HG03442 (cell line): ENCODE measurements at regions not wholly inside any gene's neighbourhood (a gene's known extent, or its start where the extent isn't known, plus 50 kb on each side); places are given as distances from the start of the nearest gene placed in this dataset.
"Not testable (repeated sequence)": the region's sequence is repeated elsewhere in the genome, so short reads cannot be mapped to it uniquely, and the experiment has no call there.

Source experiments
- ATAC-seq: cut with Tn5 transposase; IDR thresholded peaks from one replicate; pipeline ENCODE4 v1.9.1; 2021; ENCODE audit warnings: mild to moderate bottlenecking, moderate library complexity; ENCODE audit not compliant: unreplicated experiment

DNA sequence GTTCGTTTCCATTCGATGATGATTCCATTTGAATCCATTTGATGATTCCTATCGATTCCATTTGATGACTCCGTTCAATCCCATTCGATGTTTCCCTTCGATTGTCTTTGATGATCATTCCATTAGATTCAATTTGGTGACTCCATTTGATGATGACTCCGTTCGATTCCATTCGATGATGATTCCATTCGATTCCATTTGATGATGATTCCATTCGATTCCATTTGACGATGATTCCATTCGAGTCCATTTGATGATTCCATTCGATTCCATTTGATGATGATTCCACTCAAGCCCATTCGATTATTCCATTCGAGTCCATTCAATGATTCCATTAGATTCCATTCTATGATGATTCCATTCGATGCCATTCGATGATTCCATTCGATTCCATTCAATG lies 2730.6 kb downstream of the RPIA start:
- ATAC-seq = not testable (repeated sequence)

DNA sequence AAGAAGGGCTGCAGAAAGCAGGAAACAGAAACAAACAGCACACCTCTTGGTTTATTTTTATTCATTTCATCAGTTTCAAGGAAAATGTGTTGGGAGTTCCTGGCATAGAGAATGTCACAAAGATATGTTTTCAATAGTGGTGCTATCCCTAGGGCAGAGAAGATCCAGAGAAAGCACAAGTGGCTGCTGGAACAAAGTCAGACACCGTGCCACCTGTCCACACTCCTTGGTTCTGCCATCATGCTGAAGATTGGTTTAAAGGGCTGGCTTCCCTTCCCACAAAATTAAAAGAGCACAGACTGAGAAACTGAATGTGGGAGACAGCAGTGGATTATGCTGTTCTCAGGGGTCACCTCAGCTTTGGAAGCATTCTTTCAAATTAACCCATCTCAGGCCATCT lies 2735.7 kb downstream of the RPIA start:
- ATAC-seq = not testable (repeated sequence)

DNA sequence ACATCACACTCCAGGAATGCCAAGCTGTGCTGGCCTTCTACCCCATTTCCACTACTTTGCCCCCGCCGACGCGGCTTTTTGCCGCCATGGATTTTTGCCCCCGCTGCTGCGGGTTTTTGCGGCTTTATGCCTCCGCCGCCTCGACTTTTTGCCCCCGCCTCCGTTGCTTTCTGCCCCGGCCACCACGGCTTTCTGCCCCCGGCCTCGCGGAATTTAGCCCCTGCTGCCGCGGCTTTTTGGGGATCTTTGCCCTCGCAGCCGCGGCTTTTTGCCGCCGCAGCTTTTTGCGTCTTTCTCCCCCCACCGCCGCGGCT lies 2750.4 kb downstream of the RPIA start:
- not testable (repeated sequence) for ATAC-seq

DNA sequence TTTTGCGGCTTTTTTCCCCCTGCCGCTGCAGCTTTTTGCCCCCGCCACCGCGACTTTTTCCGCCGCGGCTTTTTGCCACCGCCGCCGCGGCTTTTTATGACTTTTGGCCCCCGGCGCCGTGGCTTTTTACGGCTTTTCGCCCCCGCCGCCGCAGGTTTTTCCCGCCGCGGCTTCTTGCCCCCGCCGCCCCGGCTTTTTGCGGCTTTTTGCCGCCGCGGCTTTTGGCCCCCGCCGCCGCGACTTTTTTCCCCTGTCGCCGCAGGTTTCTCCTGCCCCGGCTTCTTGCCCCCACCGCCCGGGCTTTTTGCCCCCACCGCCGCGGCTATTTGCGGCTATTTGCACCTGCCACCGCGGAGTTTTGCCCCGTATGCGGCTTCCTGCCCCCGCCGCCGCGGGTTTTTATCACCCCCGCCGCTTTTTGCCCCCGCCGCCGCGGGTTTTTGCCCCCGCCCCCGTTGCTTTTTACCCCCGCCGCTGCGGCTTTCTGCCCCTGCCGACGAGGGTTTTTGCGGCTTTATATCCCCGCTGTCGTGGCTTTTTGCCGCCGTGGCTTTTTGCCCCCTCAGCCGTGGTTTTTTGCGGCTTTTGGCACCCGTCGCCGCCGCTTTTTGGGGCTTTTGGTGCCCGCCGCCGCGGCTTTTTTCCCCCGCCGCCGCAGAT lies 2750.9 kb downstream of the RPIA start:
- no peak for ATAC-seq

DNA sequence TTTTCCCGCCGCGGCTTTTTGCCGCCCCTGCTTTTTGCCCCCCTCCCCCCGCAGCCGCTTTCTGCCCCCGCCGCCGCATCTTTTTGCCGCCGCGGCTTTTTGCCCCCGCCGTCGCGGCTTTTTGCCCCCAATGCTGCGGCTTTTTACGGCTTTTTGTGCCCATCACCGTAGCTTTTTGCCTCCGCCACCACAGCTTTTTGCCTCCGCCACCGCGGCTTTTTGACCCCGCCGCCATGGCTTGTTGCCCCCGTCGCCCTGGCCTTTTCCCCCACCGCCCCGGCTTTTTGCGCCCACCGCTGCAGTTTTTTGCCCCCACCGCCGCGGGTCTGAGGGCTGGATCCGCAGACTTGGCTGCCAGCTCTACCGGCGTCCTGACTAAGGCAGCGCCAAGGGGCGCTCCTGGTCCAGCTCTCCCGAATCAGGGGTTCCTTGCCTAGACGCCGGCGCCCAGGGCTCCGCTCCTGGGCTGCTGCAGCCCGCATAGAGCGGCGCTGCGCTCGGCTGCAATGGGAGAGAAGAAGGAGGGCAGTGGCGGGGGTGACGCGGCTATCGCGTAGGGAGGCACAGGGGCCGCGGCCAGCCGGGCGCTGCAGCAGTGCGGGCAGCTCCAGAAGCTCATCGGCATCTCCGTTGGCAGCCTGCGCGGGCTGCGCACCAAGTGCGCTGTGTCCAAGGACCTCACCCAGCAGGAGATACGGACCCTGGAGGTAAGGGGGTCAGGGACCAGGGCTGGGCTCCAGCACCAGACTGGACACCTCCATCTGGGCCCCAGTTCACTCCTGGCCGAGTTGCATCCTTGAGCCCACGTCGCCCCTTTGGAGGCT lies 2751.6 kb downstream of the RPIA start:
- ATAC-seq = not testable (repeated sequence)

DNA sequence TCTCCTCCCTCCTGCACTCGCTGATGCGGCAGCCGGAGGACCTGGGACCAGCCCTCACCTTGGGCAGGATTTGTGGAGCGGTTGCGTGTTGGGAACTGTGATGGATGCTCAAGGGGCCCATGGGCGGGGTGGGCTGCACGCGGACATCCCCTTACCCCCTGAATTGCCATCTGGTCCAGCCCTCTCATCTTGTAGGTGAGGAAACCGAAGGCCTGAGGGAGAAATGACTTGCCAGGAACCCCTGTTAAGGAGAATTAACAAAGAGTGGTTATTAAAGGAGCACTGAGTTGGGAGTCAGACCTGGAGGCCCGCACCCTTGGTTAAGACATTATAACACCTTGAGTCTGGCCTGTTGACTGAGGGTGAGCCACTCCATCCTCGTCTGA lies 2752.2 kb downstream of the RPIA start:
- not testable (repeated sequence) for ATAC-seq

DNA sequence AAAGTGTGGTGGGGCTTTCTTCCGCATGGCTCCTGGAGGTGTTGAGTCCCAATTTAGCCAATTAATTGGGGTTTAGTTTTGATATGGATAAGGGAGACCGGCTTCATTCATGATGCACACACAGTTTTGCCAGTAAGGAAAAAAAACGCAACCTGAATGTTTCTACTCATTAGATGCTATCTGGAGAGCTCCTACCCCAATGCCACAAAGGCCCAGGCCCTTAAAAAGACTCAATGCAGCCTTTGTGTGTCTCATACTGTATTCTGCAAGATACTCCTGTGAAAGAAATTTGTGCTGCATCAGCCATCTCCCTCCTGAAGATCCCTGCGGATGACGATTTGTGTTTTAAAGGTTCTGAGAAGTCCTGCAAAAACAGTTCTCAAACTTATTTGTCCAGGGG lies 2754.2 kb downstream of the RPIA start:
- not testable (repeated sequence) for ATAC-seq

DNA sequence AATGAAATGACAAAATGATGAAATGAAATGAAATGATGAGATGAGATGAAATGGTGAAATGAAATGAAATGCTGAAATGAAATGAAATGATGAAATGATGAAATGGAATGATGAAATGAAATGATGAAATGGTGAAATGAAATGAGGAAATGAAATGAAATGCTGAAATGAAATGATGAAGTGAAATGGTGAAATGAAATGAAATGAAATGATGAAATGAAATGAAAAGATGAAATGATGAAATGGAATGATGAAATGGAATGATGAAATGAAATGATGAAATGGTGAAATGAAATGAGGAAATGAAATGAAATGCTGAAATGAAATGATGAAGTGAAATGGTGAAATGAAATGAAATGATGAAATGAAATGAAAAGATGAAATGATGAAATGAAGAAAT lies 2755.0 kb downstream of the RPIA start:
- not testable (repeated sequence) for ATAC-seq

DNA sequence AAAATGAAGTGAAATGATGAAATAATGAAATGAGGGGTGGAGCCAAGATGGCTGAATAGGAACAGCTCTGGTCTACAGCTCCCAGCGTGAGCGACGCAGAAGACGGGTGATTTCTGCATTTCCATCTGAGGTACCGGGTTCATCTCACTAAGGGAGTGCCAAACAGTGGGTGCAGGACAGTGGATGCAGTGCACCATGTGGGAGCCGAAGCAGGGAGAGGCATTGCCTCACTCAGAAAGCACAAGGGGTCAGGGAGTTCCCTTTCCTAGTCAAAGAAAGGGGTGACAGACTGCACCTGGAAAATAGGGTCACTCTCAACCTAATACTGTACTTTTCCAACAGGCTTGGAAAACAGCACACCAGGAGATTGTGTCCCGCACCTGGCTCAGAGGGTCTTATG lies 2755.4 kb downstream of the RPIA start:
- not testable (repeated sequence) for ATAC-seq

DNA sequence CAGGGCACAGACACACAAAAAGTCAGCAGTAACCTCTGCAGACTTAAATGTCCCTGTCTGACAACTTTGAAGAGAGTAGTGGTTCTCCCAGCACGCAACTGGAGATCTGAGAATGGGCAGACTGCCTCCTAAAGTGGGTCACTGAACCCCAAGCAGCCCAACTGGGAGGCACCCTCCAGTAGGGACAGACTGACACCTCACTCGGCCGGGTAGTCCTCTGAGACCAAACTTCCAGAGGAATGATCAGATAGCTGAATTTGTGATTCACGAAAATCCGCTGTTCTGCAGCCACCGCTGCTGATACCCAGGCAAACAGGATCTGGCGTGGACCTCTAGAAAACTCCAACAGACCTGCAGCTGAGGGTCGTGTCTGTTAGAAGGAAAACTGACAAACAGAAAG lies 2756.0 kb downstream of the RPIA start:
- not testable (repeated sequence) for ATAC-seq

DNA sequence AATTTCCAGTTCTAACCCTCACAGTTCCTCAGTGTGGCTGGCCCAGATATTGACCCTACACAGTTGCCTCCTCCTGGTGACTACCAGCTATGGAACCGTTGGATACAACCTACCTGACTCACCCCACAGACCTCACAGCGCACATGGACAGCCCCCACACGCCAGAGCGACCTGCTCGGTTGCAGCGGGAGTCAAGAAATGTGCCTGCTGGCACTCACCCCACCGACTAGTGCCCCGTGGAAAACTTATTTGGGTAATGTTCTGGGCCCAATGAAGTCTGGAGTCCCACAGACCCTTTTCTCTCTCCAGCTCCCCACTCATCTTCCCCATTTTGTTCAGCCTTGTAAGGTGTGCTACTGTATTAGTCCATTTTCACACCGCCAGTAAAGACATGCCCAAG lies 2770.8 kb downstream of the RPIA start:
- ATAC-seq = not testable (repeated sequence)

DNA sequence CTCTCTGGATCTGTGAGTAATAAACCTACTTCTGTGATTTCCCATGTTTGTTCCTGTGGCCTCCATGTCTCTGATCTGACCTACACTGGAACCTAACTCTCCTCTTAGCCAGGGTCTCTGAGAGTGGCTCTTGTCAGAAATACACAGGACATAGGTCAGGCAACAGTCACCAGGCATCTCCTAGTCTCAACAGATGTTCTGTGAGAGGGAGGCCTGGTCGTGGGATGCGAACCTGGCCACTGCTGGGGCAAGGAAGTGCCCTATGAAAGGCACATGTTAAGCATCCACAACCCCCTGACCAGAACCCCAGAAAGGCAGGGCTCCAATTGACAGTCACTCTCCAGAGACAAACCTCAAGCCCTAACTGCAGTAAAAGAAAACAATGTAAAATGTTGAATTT lies 2771.5 kb downstream of the RPIA start:
- ATAC-seq = not testable (repeated sequence)

DNA sequence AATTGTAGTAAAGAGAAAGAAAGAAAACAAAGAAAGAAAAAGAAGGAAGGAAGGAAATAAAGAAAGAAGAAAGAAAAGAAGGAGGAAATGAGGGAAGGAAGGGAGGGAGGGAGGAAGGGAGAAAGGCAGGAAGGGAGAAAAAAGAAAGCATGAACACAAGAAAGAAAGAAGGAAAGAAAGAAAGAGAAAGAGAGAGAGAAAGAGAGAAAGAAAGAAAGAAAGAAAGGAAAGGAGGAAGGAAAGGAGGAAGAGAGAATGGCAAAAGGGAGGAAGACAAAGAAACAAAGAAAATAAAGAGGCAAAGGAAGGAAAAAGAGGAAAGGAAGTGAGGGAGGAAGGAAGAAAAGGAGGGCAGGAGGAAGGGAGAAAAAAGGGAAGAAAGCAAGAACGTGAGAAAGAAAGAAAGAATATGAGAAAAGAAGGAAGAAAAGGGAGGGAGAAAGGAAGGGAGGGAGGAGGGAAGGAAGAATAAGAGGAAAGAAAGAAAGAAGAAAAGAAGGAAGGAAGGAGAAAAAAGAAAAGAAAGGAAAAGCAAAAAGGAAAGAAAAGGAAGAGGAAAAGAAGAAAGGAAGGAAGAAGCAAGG lies 2775.4 kb downstream of the RPIA start:
- ATAC-seq = not testable (repeated sequence)

DNA sequence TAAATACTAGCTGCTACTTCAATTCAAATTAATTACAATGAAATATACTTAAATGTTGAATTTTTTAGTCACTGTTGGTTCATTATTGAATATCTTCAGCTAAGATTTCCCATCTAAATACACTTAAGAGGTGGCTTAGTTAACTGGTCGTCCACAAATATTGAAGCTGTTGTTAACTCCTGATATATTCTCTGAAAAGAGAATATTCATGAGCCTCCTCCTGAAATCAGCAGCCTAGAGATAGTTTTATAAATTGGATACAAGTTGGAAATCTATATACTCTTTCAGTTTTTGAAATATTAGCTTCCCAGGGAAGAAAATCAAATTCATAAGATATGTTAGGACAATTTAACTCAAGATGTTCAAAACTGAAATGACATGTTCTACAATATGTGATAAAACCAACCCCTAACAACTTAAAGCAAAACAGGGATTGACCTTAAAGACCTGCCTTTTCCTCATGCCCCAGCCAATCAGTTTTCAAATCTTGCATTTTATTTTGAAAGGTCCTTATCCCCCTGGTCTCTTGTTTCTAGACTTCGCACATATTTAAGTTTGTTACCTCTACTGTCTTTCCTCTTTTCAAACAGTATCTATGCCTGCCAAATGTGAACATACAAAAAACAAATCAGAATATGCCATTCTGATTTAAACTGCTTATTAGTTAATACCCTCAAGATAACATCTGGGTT lies 2784.9 kb downstream of the RPIA start:
- not testable (repeated sequence) for ATAC-seq

DNA sequence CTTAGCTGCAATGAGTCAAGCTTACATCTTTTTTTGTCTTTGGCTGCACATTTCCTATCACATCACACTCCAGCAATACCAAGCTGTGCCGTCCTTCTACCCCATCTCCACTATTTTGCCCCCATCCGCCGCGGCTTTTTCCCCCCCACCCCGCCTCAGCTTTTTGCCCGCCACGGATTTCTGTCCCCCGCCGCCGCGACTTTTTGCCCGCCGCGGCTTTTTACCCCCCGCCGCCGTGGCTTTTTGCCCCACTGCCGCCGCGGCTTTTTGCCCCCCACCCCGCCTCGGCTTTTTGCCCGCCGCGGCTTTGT lies 2785.4 kb downstream of the RPIA start:
- not testable (repeated sequence) for ATAC-seq

DNA sequence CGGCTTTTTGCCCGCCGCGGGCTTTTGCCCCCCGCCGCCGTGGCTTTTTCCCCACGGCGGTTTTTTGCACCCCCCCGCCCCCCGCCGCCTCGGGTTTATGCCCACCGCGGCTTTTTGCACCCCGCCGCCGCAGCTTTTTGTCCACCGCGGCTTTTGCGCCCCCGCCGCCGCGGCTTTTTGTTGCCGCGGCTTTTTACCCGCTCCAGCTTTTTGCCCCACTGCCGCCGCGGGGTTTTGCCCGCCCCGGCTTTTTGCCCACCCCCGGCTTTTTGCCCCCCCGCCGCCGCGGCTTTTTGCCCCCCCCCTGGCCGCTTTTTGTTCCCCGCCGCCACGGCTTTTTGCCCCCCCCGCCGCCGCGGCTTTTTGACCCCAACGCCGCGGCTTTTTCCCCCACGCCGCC lies 2785.8 kb downstream of the RPIA start:
- not testable (repeated sequence) for ATAC-seq

DNA sequence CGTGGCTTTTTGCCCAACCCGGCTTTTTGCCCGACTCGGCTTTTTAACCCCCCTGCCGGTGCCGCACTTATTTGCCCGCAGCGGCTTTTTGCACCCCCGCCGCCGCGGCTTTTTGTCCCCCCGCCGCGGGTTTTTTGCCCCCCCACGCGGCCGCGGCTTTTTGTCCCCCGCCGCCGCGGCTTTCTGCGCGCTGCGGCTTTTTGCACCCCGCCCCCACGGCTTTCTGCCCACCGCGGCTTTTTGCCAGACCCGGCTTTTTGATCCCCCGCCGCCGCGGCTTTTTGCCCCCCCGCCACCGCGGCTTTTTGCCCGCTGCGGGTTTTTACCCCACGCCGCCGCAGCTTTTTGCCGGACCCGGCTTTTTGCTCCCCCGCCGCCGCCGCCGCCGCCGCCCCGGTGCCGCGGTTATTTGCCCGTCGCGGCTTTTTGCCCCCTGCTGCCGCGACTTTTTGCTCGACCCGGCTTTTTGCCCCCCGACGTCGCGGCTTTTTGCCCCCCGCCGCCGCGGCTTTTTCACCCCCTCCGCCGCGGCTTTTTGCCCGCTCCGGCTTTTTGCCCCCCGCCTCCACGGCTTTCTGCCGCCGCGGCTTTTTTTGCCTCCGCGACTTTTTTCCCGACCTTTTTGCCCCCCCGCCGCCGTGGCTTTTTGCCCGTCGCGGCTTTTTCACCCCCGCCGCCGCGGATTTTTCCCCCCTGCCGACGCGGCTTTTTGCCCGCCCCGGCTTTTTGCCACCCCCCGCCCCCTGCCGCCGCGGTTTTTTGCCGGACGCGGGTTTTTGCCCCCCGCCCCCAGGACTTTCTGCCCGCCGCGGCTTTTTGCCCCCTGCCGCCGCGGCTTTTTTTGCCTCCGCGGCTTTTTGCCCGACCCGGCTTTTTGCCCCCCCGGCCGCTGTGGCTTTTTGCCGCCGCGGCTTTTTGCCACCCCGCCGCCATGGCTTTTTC lies 2786.5 kb downstream of the RPIA start:
- ATAC-seq = no peak

DNA sequence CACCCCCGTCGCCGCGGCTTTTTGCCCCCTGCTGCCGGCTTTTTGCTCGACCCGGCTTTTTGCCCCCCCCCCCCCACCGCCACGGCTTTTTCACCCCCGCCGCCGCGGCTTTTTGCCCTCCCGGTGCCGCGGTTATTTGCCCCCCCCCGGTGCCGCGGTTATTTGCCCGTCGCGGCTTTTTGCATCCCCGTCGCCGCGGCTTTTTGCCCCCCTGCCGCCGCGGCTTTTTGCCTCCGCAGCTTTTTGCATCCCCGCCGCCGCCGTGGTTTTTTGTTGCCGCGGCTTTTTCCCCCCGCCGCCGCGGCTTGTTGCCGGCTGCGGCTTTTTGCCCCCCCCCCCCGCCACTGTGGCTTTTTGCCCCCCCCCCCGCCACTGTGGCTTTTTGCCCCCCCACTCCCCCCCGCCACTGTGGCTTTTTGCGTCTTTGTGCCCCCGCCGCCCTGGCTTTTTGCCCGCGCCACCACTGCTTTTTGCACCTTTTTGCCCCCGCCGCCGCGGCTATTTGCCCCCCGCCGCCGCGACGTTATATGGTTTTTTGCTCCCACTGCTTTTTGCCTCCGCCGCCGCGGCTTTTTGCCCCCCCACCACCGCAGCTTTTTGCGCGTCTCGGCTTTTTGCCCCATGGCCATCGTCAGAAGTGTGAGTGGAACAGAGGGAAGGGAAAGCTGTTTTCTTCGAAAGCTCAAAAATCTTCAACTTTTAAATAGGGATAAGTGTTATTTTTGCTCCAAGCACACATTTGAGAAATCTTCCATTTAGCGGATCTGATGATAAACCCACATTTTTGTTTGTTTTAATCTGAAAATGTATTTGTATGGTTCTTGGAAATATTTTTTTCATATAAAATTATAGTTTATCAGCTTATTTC lies 2787.6 kb downstream of the RPIA start:
- not testable (repeated sequence) for ATAC-seq

DNA sequence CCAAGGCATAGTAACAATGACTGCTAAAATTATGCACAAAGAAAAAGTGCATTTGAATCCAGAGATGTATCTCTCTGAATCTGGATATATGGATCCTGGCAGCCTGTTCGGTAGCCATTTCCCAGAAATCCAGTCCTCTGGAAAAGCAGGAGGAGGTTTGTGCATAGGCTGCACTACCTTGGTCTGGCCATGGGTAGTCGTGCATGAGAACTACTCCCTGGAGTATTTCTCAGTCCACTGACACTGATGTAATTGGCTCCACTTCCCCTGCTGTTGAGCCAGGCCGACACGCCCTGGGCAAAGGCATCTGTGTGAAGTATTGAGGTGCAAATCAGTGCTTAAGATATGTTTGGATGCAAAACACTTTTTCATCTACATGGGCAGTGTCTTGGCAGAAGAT lies 2793.8 kb downstream of the RPIA start:
- ATAC-seq = not testable (repeated sequence)
